Caki2 (cell line): ENCODE measurements at regions not wholly inside any gene's neighbourhood (a gene's known extent, or its start where the extent isn't known, plus 50 kb on each side); places are given as distances from the start of the nearest gene placed in this dataset.
"Not testable (repeated sequence)": the region's sequence is repeated elsewhere in the genome, so short reads cannot be mapped to it uniquely, and the experiment has no call there.

Source experiments
- DNase-seq: peaks from one replicate; pipeline ENCODE4 v3.0.0-alpha.2; 2015; ENCODE audit warnings: low read depth
- in situ Hi-C: cut with HindIII; loops from 2 replicates; pipeline ENCODE4 v1.10.0; 2016; ENCODE audit warnings: low sequenced_read_pairs, low pct_unique_long_range_greater_than_20kb, mixed read lengths

DNA sequence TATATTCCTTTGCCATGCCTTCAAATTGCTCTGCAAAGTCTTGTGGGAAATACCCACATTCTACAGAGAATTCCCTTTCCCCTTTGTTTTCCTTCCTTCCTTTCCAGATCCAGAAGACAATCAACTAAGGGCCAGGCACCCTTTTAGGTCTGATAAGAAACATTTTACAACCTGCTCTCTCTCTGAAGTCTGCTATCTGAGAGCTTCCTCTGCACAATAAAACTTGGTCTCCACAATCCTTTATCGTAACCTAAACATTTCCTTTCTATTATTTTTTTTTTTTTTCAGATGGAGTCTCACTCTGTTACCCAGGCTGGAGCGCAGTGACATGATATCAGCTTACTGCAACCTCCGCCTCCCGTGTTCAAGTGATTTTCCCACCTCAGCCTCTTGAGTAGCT, 893.3 kb upstream of the NXPH2 start:
- in situ Hi-C loops, DNase-seq: not testable (repeated sequence)

GRCh38 chr2:139669675-139670074, 889.5 kb upstream of the NXPH2 start:
- DNase-seq, result no peak
- in situ Hi-C loops, result no loop called here

DNA sequence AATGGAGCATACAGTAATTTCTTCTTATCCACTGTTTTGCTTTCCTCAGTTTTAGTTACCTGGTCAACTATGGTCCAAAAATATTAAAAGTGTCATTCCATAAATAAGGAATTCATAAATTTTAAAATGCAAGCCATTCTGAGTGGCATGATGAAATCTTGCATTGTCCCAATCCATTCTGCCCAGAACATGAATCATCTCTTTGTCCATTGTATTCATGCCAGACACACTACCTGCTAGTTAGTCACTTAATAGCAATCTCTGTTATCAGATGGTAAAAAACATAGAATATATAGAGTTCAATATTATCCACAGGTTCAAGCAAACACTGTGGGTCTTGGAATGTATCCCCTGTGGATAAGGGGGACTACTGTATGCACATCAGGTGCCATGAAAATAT, 872.2 kb upstream of the NXPH2 start:
- in situ Hi-C loops, result no loop called here
- DNase-seq, result no peak

- DNase-seq, result no peak
- in situ Hi-C loops, result no loop called here
Observed at GRCh38 chr2:139645617-139646016, 865.4 kb upstream of the NXPH2 start.

DNA sequence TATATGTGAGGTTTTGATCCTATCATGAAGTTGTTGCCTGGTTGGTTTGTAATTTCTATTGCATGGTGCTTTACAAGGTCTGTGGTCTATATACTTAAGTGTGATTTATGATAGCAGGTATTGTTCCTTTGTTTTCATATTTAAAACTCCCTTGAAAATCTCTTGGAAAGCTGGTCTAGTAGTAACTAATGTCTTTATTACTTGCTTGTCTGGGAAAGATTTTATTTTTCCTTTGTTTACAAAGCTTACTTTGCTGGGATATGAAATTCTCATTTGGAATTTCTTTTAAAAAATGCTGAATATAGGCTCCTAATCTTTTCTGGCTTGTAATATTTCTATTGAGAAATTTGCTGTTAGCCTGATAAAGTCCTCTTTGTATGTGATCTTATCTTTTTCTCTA, 862.9 kb upstream of the NXPH2 start:
- DNase-seq, result no peak
- in situ Hi-C loops, result no loop called here

- in situ Hi-C loops, result no loop called here
- DNase-seq, result no peak
Observed at GRCh38 chr2:139631966-139632365, 851.8 kb upstream of the NXPH2 start.

GRCh38 chr2:139628931-139629330, 848.7 kb upstream of the NXPH2 start:
- DNase-seq, result no peak
- in situ Hi-C loops, result no loop called here

DNA sequence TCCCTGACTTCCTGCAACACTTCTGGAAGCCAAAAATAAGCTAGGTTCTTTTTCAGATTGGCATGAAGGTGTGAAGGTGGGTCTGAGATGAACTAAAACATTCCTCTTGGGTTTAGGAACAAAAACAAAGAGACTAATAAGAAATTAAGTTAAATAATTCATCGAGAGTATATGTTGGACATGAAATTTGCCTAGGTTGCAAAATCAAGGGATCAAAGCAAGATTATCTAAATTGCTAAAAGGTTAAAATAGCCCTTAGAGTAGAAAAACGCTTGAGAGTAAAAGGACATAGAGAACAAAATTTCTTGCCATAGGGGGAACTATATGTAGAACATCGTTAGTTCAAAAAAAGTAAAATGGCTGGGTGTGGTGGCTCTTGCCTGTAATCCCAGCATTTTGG, 845.9 kb upstream of the NXPH2 start:
- in situ Hi-C loops, result no loop called here

DNA sequence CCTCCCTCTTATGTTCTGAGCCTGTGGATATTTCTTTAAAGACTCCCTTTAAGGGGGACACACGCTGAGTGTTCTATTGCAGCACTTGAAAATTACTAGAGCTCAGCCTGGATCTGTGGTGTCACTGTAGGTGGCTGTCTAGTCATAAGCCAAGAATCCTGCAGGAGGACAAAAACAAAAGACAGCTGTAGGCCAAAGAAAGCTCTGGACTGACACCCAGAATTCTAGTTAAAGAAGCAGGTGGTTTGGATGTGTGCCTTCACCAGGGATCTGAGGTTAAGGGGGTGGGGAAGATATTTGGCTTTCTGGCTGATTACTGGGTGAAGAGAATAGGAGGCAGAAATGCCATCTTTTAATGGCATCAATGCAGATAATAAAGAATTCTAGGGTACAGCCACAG, 842.5 kb upstream of the NXPH2 start:
- in situ Hi-C loops, result no loop called here
- DNase-seq, result no peak

More for the DNA sequence above, 845.9 kb upstream of the NXPH2 start:
- no peak for DNase-seq

GRCh38 chr2:139617747-139618146, 837.6 kb upstream of the NXPH2 start:
- in situ Hi-C loops, result no loop called here
- DNase-seq, result no peak

- in situ Hi-C loops, result no loop called here
Observed at GRCh38 chr2:139613264-139613663, 833.1 kb upstream of the NXPH2 start.

DNA sequence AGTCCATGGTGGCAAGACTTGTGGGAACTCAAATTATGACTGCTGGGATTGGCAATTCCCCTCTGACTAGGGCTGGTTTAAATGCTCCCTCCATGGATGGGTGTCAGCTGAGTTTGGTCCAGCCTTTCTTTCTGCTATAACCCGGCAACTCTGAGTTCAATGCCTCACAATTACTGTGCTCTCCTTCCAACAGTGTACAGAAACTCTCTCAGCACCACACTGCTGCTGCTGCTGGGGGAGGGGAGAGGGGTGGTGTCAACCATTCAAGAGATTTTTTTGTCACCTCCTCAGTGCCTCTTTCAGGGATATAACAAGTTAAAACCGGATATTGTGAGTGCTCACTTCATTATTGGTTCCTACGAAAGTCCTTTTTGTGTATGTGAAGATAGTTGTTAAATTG, 830.3 kb upstream of the NXPH2 start:
- in situ Hi-C loops, result no loop called here
- no peak for DNase-seq

More at GRCh38 chr2:139613264-139613663, 833.1 kb upstream of the NXPH2 start:
- no peak for DNase-seq

DNA sequence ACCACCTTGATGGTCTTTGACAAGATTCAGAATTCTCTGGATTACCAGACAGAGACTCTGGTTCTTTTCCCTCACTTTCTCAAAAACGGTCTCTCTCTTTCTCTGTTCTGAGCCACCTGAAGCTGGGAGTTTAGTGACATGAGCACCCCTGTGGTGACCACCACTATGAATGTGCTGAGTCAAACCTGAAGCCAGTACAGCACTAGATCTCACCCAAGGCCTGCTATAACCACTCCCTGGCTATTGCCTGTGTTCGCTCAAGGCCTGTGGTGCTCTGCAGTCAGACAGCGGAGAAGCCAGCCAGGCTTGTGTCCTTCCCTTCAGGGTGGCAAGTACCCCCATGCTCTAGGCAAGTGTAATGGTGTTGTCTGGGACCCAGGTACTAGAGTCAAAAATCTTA, 828.9 kb upstream of the NXPH2 start:
- in situ Hi-C loops, result no loop called here

DNA sequence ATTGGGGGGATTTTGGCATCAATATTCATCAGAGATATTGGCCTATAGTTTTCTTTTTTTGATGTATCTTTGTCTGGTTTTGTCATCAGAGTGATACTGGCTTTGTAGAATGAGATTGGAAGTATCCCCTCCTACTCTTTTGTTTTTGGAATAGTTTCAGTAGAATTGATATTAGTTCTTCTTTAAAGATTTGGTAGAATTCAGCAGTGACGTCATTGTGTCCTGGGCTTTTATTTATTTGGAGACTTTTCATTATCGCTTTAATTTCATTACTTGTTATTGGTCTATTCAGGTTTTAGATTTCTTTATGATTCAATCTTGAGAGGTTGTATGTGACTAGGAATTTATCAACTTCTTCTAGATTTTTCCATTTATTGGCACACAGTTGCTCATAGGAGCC, 825.5 kb upstream of the NXPH2 start:
- in situ Hi-C loops, result no loop called here
- DNase-seq, result no peak

More for the DNA sequence above, 828.9 kb upstream of the NXPH2 start:
- no peak for DNase-seq

DNA sequence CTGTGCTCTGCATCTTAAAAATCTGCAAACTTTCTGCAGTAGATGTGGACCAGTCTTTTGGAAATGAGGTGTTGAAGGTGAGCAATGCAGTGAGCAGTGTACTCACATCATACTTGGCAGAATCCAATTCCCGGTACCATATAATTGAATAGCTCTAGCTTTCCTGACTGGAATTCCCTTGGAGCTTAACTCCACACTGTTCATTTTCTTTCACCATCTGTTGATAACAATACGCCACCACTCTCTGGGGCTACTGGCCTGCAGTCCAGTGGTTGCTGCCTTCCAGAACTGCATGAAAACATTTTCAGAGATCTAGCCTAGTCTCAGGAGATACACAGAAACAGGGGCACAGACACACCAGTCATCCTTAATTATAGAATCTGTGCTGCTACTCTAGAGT, 820.0 kb upstream of the NXPH2 start:
- DNase-seq, result no peak
- in situ Hi-C loops, result no loop called here

DNA sequence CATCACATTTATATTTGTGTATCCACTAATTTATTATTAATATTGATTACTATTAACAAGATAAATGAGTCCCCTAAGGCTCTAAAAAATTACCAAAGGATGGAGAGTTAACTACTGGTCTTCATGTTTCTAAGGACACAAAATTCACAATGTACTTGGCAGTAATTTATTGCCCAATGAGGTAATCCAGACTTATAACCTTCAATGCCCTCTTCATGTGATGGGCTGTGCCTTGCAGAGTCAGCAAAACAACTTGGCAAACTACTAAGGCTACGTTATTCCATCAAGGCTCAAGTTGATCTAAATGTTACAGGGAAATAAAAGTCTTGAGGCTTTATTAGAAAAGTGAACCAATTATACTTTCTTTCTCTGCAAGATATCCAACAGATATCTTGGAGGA, 804.9 kb upstream of the NXPH2 start:
- in situ Hi-C loops, result no loop called here

GRCh38 chr2:139574371-139574770, 794.2 kb upstream of the NXPH2 start:
- no peak for DNase-seq
- in situ Hi-C loops, result no loop called here

More for the DNA sequence above, 804.9 kb upstream of the NXPH2 start:
- no peak for DNase-seq

- in situ Hi-C loops, result no loop called here
Observed at GRCh38 chr2:139556789-139557188, 776.6 kb upstream of the NXPH2 start.

GRCh38 chr2:139550873-139551272, 770.7 kb upstream of the NXPH2 start:
- DNase-seq, result no peak
- in situ Hi-C loops, result no loop called here

More at GRCh38 chr2:139556789-139557188, 776.6 kb upstream of the NXPH2 start:
- DNase-seq, result no peak

DNA sequence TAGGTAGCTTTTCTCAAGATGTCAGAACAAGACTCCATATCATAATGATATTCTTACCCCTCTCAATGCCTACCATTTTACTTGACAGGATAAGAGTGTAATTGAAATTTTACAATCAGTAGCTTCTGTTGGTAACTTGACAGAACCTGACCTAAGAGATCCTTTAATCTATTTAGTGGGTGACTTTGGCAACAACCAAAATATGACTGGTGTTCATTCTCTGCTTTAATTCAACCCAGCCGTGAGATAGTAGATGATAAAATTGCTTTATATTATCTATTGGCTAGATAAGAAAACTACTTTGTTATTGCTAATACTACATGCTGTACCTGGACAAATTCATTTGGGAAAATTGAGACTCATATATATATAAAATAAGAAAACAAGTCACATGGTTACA, 770.2 kb upstream of the NXPH2 start:
- in situ Hi-C loops, result no loop called here
- no peak for DNase-seq
